OCI-LY1 (cell line): ENCODE measurements at regions not wholly inside any gene's neighbourhood (a gene's known extent, or its start where the extent isn't known, plus 50 kb on each side); places are given as distances from the start of the nearest gene placed in this dataset.

Source experiments
- H2AFZ ChIP-seq: fragments of 200-600 bp; sonication (generic), shearing (Covaris generic); 2 replicates; pipeline ENCODE4 v1.6.0; 2014; ENCODE audit warnings: antibody characterized with exemption, mild to moderate bottlenecking, low read length
- H3F3A ChIP-seq: fragments of 200-600 bp; sonication (generic), shearing (Covaris generic); 2 replicates; pipeline ENCODE4 v1.6.0; 2014; ENCODE audit warnings: mild to moderate bottlenecking, antibody characterized with exemption, low read length, moderate library complexity; ENCODE audit not compliant: insufficient read depth
- H3K27ac ChIP-seq: fragments of 200-600 bp; sonication (generic); 2 replicates; pipeline ENCODE4 v1.5.1; 2014; ENCODE audit warnings: low read length, mixed run types, mild to moderate bottlenecking, low read depth; ENCODE audit not compliant: poor library complexity, severe bottlenecking
- H3K27me3 ChIP-seq: fragments of 200-600 bp; sonication (generic); 2 replicates; pipeline ENCODE4 v1.6.0; 2014; ENCODE audit warnings: antibody characterized with exemption, mild to moderate bottlenecking, low read length, moderate library complexity; ENCODE audit not compliant: insufficient read depth
- H3K36me3 ChIP-seq: fragments of 200-600 bp; sonication (generic); 2 replicates; pipeline ENCODE4 v1.6.1; 2014; ENCODE audit warnings: mild to moderate bottlenecking, antibody characterized with exemption, low read length, moderate library complexity, mixed read lengths; ENCODE audit not compliant: insufficient read depth
- H3K4me1 ChIP-seq: fragments of 200-600 bp; sonication (generic); 2 replicates; pipeline ENCODE4 v1.5.1; 2014; ENCODE audit warnings: mild to moderate bottlenecking, low read length, moderate library complexity; ENCODE audit not compliant: insufficient read depth, severe bottlenecking
- H3K4me2 ChIP-seq: fragments of 200-600 bp; sonication (generic), shearing (Covaris generic); 2 replicates; pipeline ENCODE4 v1.6.1; 2014; ENCODE audit warnings: low read length
- H3K4me3 ChIP-seq: fragments of 200-600 bp; sonication (generic); 2 replicates; pipeline ENCODE4 v1.5.1; 2014; ENCODE audit warnings: low read length, low read depth, mild to moderate bottlenecking, mixed read lengths; ENCODE audit not compliant: poor library complexity, severe bottlenecking
- H3K79me2 ChIP-seq: fragments of 200-600 bp; shearing (Covaris generic); 2 replicates; pipeline ENCODE4 v1.6.1; 2016; ENCODE audit warnings: mixed run types, low read length, mixed read lengths; ENCODE audit not compliant: insufficient read depth
- H3K9ac ChIP-seq: fragments of 200-600 bp; sonication (generic), shearing (Covaris generic); 2 replicates; pipeline ENCODE4 v1.6.1; 2014; ENCODE audit warnings: mild to moderate bottlenecking, low read length, mixed read lengths
- H3K9me2 ChIP-seq: fragments of 200-600 bp; sonication (generic), shearing (Covaris generic); 2 replicates; pipeline ENCODE4 v1.6.1; 2014; ENCODE audit warnings: low read depth, mild to moderate bottlenecking, low read length, mixed read lengths
- H3K9me3 ChIP-seq: fragments of 200-600 bp; shearing (Covaris generic); 2 replicates; pipeline ENCODE4 v1.6.1; 2014; ENCODE audit warnings: low read length, mixed read lengths
- H4K20me1 ChIP-seq: fragments of 200-600 bp; sonication (generic), shearing (Covaris generic); 2 replicates; pipeline ENCODE4 v1.6.0; 2016; ENCODE audit warnings: mild to moderate bottlenecking, low read length; ENCODE audit not compliant: insufficient read depth
- CTCF ChIP-seq: fragments of 200-600 bp; sonication (generic), shearing (Covaris generic); IDR thresholded peaks from 2 replicates; pipeline ENCODE4 v1.5.1; 2017; ENCODE audit warnings: mild to moderate bottlenecking, antibody characterized with exemption, low read length, moderate library complexity, mixed read lengths
- EZH2 ChIP-seq: fragments of 200-600 bp; sonication (generic), shearing (Covaris generic); IDR thresholded peaks from 2 replicates; pipeline ENCODE4 v1.8.0; 2017; ENCODE audit warnings: borderline replicate concordance, mixed run types, mild to moderate bottlenecking, antibody characterized with exemption, low read length, moderate library complexity, mixed read lengths

DNA sequence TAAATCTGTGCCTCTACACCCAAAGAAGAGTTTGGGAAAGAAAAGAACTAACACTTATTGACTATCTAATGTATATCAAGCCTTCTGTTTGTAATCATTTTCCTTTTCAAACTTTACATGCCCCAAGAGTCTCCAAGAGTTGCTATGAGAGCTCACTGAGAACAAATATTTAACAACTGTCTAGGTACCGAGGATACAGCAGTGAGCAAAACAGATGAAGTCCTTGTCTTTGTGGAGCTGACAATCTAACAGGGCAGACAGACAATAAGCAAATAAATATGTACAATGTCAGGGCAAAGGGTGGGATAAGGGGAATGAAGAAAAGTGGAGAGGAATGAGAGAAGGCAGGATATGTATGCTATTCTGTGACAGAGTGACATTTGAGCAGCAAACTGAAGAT lies 64.8 kb upstream of the KSR1 start:
- Histone ChIP-seq H4K20me1 (no peaks in the 10 kb centered on the region), H3K4me2 (no peak overlapping the region), H3K79me2 (no peaks in the 10 kb centered on the region), H2AFZ (no peak overlapping the region), H3F3A (no peaks in the 10 kb centered on the region), H3K9ac (no peak overlapping the region), H3K9me3 (no peaks in the 10 kb centered on the region), H3K9me2 (no peaks in the 10 kb centered on the region), H3K36me3 (no peaks in the 10 kb centered on the region), H3K27ac (no peak overlapping the region), H3K4me3 (no peak overlapping the region), H3K27me3 (no peaks in the 10 kb centered on the region; the same call in 1 of the 2 replicates), H3K4me1 (no peaks in the 10 kb centered on the region)
- TF ChIP-seq CTCF (no peak), EZH2 (no peak)

DNA sequence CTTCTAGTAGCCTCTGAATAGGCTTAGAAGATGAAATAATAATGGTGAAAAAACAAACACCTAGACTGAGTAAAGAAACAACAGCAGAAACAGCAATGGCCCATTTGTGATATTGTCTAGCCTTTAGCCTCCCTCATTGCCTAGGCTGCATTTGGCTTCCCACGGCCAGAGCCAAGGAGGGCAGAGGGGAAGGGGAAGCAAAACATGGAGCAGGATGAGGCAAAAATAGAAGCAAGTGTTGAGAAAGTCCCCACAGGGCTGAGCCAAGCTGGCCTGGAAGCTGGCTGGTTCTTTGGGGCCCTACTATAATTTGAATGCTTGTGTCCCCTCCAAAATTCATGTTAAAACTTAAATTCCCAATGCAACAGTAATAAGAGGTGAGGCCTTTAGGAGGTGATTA lies 60.2 kb upstream of the KSR1 start:
- Histone ChIP-seq H3K4me1 (no peaks in the 10 kb centered on the region), H3K9ac (no peak overlapping the region), H3K36me3 (no peaks in the 10 kb centered on the region), H3K9me2 (no peaks in the 10 kb centered on the region), H3K4me2 (no peak overlapping the region), H3K4me3 (no peak overlapping the region), H2AFZ (no peak overlapping the region), H3F3A (no peaks in the 10 kb centered on the region), H3K79me2 (no peaks in the 10 kb centered on the region), H3K27ac (no peak overlapping the region), H4K20me1 (no peaks in the 10 kb centered on the region), H3K9me3 (no peaks in the 10 kb centered on the region), H3K27me3 (no peaks in the 10 kb centered on the region; the same call in 1 of the 2 replicates)
- TF ChIP-seq EZH2 (no peak), CTCF (no peak)

DNA sequence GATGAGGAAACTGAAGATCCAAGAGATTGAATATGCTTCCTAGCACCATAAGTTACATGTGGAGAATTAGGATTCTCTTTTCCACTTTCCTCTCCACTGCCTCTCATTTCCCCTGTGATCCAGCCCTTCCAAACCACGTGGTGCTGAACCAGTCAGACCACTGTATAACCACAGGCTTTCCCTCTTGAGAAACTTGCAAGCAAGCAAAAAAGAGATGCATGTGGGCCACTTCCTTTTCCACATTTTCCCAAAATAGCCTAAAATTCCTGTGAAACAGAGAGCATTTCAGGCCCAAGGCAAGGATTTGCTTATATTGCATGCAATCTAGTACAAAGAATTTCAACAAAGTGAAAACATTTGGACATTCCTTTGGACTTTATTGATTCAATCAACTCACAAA lies 59.3 kb upstream of the KSR1 start:
- no peaks in the 10 kb centered on the region for H4K20me1 ChIP-seq
- no peaks in the 10 kb centered on the region for H3F3A ChIP-seq
- H3K27ac ChIP-seq: no peak overlapping the region
- H3K4me2 ChIP-seq: no peak overlapping the region
- H3K4me1 ChIP-seq: no peaks in the 10 kb centered on the region
- H3K36me3 ChIP-seq: no peaks in the 10 kb centered on the region
- H3K4me3 ChIP-seq: no peak overlapping the region
- no peak overlapping the region for H2AFZ ChIP-seq
- no peaks in the 10 kb centered on the region for H3K9me3 ChIP-seq
- no peaks in the 10 kb centered on the region for H3K79me2 ChIP-seq
- H3K9me2 ChIP-seq: no peaks in the 10 kb centered on the region
- H3K27me3 ChIP-seq: no peaks in the 10 kb centered on the region; the same call in 1 of the 2 replicates
- no peak for TF ChIP-seq CTCF
- no peak for TF ChIP-seq EZH2
- no peak overlapping the region for H3K9ac ChIP-seq
